WTC11 (cell line): ENCODE measurements at regions not wholly inside any gene's neighbourhood (a gene's known extent, or its start where the extent isn't known, plus 50 kb on each side); places are given as distances from the start of the nearest gene placed in this dataset.

Experiments used
- ESRRA ChIP-seq: sonication (generic); formaldehyde crosslinking; IDR thresholded peaks from 2 replicates; pipeline ENCODE4 v1.8.1; 2022; ENCODE audit warnings: mild to moderate bottlenecking, missing genetic modification reagents, borderline replicate concordance
- FOXJ3 ChIP-seq: sonication (generic); formaldehyde crosslinking; IDR thresholded peaks from 2 replicates; pipeline ENCODE4 v1.9.0; 2021; ENCODE audit warnings: missing genetic modification reagents, mild to moderate bottlenecking, borderline replicate concordance
- FOXK1 ChIP-seq: sonication (generic); formaldehyde crosslinking; IDR thresholded peaks from 2 replicates; pipeline ENCODE4 v1.8.0; 2022; ENCODE audit warnings: mild to moderate bottlenecking, moderate library complexity, missing genetic modification reagents
- GTF2I ChIP-seq: fragments of 250-450 bp; sonication (Bioruptor Pico); conservative IDR thresholded peaks from 2 replicates; pipeline ENCODE4 v1.4.0; 2021; ENCODE audit warnings: mild to moderate bottlenecking
- JUN ChIP-seq: sonication (generic); formaldehyde crosslinking; IDR thresholded peaks from 2 replicates; pipeline ENCODE4 v1.8.0; 2023; ENCODE audit warnings: mild to moderate bottlenecking, missing genetic modification reagents
- NFYB ChIP-seq: sonication (generic); formaldehyde crosslinking; conservative IDR thresholded peaks from 2 replicates; pipeline ENCODE4 v1.8.0; 2022; ENCODE audit warnings: low read depth, missing genetic modification reagents
- NR2C2 ChIP-seq: sonication (generic); formaldehyde crosslinking; IDR thresholded peaks from 2 replicates; pipeline ENCODE4 v1.8.0; 2022; ENCODE audit warnings: mild to moderate bottlenecking, missing genetic modification reagents
- RELA ChIP-seq: sonication (generic); formaldehyde crosslinking; IDR thresholded peaks from 2 replicates; pipeline ENCODE4 v1.8.1; 2022; ENCODE audit warnings: missing genetic modification reagents, mild to moderate bottlenecking, borderline replicate concordance
- TEAD4 ChIP-seq: sonication (generic); formaldehyde crosslinking; IDR thresholded peaks from 2 replicates; pipeline ENCODE4 v1.8.0; 2022; ENCODE audit warnings: mild to moderate bottlenecking, missing genetic modification reagents
- ZNF416 ChIP-seq: fragments of 250-450 bp; sonication (Bioruptor Pico); IDR thresholded peaks from 2 replicates; pipeline ENCODE4 v1.9.0; 2021; ENCODE audit warnings: mild to moderate bottlenecking, inconsistent platforms
- TF ChIP-seq, protein P1 (sequence below): fragments of 200-600 bp; IDR thresholded peaks from 2 replicates; pipeline ENCODE4 v1.8.0; 2022; ENCODE audit warnings: antibody characterized with exemption
- TF ChIP-seq, protein P2 (sequence below): sonication (generic); formaldehyde crosslinking; IDR thresholded peaks from 2 replicates; pipeline ENCODE4 v1.8.1; 2023; ENCODE audit warnings: mild to moderate bottlenecking, moderate library complexity, missing genetic modification reagents

DNA sequence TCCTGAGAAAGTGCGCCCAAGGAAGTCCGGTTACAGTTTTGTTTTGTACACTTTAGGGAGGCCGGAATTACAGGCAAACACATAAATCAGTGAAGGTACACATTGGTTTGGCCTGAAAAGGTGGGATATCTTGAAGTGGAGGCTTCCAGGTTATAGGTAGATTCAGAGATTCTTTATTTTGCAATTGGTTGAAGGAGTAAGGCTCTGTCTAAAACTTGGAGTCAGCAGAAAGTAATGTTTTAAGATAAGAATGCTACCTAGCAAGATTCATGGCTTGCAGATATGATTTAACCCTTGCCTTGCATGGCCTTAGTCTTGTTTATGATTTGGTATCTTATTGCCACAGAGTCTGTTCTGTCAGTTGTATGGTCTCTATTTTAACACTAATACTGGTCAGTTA, 165.9 kb upstream of the NDUFV2 start:
- no peak for TF ChIP-seq RELA (CRISPR knock-in tag)
- TF ChIP-seq, protein P1, sequence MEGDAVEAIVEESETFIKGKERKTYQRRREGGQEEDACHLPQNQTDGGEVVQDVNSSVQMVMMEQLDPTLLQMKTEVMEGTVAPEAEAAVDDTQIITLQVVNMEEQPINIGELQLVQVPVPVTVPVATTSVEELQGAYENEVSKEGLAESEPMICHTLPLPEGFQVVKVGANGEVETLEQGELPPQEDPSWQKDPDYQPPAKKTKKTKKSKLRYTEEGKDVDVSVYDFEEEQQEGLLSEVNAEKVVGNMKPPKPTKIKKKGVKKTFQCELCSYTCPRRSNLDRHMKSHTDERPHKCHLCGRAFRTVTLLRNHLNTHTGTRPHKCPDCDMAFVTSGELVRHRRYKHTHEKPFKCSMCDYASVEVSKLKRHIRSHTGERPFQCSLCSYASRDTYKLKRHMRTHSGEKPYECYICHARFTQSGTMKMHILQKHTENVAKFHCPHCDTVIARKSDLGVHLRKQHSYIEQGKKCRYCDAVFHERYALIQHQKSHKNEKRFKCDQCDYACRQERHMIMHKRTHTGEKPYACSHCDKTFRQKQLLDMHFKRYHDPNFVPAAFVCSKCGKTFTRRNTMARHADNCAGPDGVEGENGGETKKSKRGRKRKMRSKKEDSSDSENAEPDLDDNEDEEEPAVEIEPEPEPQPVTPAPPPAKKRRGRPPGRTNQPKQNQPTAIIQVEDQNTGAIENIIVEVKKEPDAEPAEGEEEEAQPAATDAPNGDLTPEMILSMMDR: no peak
- no peak for TF ChIP-seq ESRRA (CRISPR knock-in tag)
- TF ChIP-seq TEAD4: no peak
- TF ChIP-seq, protein P2, sequence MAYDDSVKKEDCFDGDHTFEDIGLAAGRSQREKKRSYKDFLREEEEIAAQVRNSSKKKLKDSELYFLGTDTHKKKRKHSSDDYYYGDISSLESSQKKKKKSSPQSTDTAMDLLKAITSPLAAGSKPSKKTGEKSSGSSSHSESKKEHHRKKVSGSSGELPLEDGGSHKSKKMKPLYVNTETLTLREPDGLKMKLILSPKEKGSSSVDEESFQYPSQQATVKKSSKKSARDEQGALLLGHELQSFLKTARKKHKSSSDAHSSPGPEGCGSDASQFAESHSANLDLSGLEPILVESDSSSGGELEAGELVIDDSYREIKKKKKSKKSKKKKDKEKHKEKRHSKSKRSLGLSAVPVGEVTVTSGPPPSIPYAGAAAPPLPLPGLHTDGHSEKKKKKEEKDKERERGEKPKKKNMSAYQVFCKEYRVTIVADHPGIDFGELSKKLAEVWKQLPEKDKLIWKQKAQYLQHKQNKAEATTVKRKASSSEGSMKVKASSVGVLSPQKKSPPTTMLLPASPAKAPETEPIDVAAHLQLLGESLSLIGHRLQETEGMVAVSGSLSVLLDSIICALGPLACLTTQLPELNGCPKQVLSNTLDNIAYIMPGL (CRISPR knock-in tag): no peak
- no peak for TF ChIP-seq FOXK1 (CRISPR knock-in tag)
- TF ChIP-seq NFYB: no peak
- no peak for TF ChIP-seq FOXJ3 (CRISPR knock-in tag)
- TF ChIP-seq GTF2I: no peak
- TF ChIP-seq NR2C2: no peak
- no peak for TF ChIP-seq JUN
- no peak for TF ChIP-seq ZNF416 (CRISPR knock-in tag)
